Lower lobe of right lung (tissue), 2 donors: ENCODE measurements at regions not wholly inside any gene's neighbourhood (a gene's known extent, or its start where the extent isn't known, plus 50 kb on each side); places are given as distances from the start of the nearest gene placed in this dataset.

Experiments
- ATAC-seq, 2 donors: fragments of 200-7000 bp; cut with Tn5 transposase; one replicate each; pipeline ENCODE4 v1.9.1; 2020 to 2022; ENCODE audit warnings: mild to moderate bottlenecking in 2 of 2, moderate library complexity in 2 of 2
- DNase-seq: peaks from one replicate; pipeline ENCODE4 v3.0.0-alpha.2; 2020
- H3K27ac ChIP-seq: fragments of 200-600 bp; one replicate; pipeline ENCODE4 v1.8.0; 2022
- H3K27me3 ChIP-seq: fragments of 200-600 bp; one replicate; pipeline ENCODE4 v1.8.0; 2022; ENCODE audit warnings: low read depth
- H3K36me3 ChIP-seq: fragments of 200-600 bp; one replicate; pipeline ENCODE4 v1.8.0; 2022; ENCODE audit warnings: mild to moderate bottlenecking
- H3K4me1 ChIP-seq: fragments of 200-600 bp; one replicate; pipeline ENCODE4 v1.8.0; 2022
- H3K4me3 ChIP-seq: fragments of 200-600 bp; one replicate; pipeline ENCODE4 v1.8.0; 2022; ENCODE audit warnings: mild to moderate bottlenecking
- H3K9me3 ChIP-seq: fragments of 200-600 bp; one replicate; pipeline ENCODE4 v1.8.0; 2022
- intact Hi-C: fragments of 100-400 bp; cut with DNase I; formaldehyde crosslinking; loops from one replicate; pipeline ENCODE4 v1.11.0; 2022
- TF ChIP-seq, protein P1 (sequence below): fragments of 200-600 bp; IDR thresholded peaks from one replicate; pipeline ENCODE4 v1.8.0; 2022; ENCODE audit warnings: antibody characterized with exemption, mild to moderate bottlenecking
- donor health status: DM: no; HTN: yes; CAD: no; lungs with severe emphysema.

DNA sequence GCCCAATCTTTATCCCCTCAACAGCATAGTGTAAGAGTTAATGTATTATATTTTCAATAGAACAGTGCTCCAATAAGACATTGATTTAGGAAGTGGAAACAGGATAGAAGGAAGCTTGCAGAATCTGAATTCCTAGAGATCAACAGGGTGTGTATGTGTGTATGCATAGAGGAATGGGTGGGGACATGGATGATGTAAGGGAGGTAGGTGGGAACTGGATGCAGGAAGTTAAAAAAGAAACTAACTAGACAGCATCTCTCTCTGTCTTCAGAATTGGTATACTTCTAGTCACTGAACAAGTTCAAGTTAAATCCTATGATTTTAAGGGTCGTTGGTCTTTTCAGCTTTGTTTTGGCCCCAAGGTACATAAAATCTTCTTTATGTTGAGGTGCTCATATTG is 196.6 kb downstream of the PMAIP1 start:
- H3K4me3 ChIP-seq: no peak overlapping the region
- TF ChIP-seq, protein P1, sequence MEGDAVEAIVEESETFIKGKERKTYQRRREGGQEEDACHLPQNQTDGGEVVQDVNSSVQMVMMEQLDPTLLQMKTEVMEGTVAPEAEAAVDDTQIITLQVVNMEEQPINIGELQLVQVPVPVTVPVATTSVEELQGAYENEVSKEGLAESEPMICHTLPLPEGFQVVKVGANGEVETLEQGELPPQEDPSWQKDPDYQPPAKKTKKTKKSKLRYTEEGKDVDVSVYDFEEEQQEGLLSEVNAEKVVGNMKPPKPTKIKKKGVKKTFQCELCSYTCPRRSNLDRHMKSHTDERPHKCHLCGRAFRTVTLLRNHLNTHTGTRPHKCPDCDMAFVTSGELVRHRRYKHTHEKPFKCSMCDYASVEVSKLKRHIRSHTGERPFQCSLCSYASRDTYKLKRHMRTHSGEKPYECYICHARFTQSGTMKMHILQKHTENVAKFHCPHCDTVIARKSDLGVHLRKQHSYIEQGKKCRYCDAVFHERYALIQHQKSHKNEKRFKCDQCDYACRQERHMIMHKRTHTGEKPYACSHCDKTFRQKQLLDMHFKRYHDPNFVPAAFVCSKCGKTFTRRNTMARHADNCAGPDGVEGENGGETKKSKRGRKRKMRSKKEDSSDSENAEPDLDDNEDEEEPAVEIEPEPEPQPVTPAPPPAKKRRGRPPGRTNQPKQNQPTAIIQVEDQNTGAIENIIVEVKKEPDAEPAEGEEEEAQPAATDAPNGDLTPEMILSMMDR: no peak
- no peaks in the 10 kb centered on the region for H3K36me3 ChIP-seq
- no peaks in the 10 kb centered on the region for H3K27me3 ChIP-seq
- intact Hi-C loops: no loop called here
- H3K9me3 ChIP-seq: no peaks in the 10 kb centered on the region
- H3K27ac ChIP-seq: no peak overlapping the region
- DNase-seq: no peak
- no peak for ATAC-seq
- H3K4me1 ChIP-seq: no peaks in the 10 kb centered on the region

DNA sequence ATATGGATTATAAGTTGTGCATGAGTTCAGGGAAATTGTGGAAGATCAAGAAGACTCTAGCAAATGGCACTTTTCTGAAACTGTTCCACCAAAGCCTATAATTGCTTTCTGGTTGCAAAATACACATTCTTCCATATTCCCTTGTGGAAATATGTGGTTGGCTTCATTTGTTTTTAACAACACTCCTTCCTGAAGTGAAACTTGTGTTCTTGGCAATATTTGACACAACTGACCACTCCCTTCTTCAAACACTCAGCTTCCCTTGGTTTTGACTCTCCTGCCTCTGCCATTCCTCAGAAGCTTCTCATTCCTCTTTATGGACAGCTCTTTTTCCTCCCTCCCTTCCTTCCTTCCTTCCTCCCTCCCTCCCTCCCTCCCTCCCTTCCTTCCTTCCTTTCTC is 192.3 kb downstream of the PMAIP1 start:
- DNase-seq (no peak), ATAC-seq (peak in 1 of 2 donors; percentile 34)

DNA sequence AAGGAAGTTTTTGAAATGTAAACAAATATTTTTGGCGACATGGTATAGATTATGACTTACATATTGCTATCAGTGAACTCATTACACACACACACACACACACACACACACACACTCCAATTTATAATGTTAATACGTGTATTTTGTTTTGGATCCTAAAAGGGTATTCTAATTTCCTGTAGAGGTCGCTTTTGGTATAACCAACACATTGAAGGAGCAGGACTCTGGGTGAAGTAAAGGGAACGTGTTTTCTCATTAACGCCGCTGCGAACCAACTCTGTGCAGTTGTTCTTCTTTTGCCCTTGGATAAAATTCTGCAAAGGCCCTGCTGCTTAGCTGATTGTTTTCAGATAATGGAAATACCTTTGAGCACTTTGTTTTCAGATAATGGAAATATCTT is 190.4 kb downstream of the PMAIP1 start:
- no peaks in the 10 kb centered on the region for H3K9me3 ChIP-seq
- H3K27me3 ChIP-seq: no peaks in the 10 kb centered on the region
- TF ChIP-seq, protein P1: no peak
- DNase-seq: no peak
- H3K36me3 ChIP-seq: no peaks in the 10 kb centered on the region
- H3K27ac ChIP-seq: no peak overlapping the region
- no peak overlapping the region for H3K4me3 ChIP-seq
- no peaks in the 10 kb centered on the region for H3K4me1 ChIP-seq
- intact Hi-C loops: no loop called here
- ATAC-seq: peak in 1 of 2 donors; percentile 49

More for the DNA sequence above, 192.3 kb downstream of the PMAIP1 start:
- no peak overlapping the region for H3K4me3 ChIP-seq
- intact Hi-C loops: no loop called here
- H3K27ac ChIP-seq: no peak overlapping the region
- no peaks in the 10 kb centered on the region for H3K36me3 ChIP-seq
- H3K4me1 ChIP-seq: no peaks in the 10 kb centered on the region
- TF ChIP-seq, protein P1: no peak
- no peaks in the 10 kb centered on the region for H3K27me3 ChIP-seq
- no peaks in the 10 kb centered on the region for H3K9me3 ChIP-seq

DNA sequence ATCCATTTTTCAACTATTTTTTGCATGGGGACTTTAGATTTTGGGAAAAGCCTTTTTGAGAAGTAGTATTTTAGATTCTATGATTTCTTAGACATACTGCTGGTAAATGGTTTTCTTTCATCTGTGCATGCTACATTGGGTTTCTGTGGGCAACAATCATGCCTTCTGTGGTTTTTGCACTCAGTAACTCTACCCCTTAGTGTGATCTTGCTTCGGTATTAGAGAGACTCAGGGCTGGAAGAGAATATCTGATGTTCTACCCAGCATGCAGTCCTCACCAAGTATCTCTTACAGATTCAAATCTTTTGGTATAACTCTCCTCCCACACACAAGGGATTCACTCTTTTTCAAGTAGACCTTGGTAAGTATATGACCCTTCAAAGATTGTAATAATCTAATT is 183.0 kb downstream of the PMAIP1 start:
- intact Hi-C loops: no loop called here
- TF ChIP-seq, protein P1: no peak
- H3K27ac ChIP-seq: no peak overlapping the region
- H3K4me3 ChIP-seq: no peak overlapping the region
- H3K36me3 ChIP-seq: no peaks in the 10 kb centered on the region
- H3K9me3 ChIP-seq: no peaks in the 10 kb centered on the region
- ATAC-seq (no peak), DNase-seq (no peak)
- no peaks in the 10 kb centered on the region for H3K27me3 ChIP-seq
- H3K4me1 ChIP-seq: no peaks in the 10 kb centered on the region

DNA sequence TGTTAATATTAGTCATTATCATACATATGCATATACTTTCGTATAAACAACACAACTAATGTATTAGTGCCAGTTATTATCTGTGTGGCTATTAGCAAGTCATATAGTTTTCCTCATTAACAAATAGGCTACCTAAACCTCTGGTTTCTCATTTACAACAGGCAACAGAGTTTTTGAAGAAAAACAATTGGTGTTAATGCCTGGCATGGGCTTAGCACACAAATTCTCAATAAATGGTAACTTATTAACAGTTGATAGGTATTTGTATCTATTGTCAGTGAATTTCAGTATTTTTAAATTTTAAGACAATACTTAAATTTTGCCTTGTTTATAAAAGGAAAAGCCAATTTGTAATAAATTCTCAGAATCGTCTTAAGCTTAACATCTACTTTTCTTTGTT is 182.5 kb downstream of the PMAIP1 start:
- ATAC-seq: no peak
- no peaks in the 10 kb centered on the region for H3K27me3 ChIP-seq

More for the DNA sequence above, 182.5 kb downstream of the PMAIP1 start:
- TF ChIP-seq, protein P1: no peak
- Histone ChIP-seq H3K9me3 (no peaks in the 10 kb centered on the region), H3K27ac (no peak overlapping the region), H3K4me1 (no peaks in the 10 kb centered on the region), H3K4me3 (no peak overlapping the region), H3K36me3 (no peaks in the 10 kb centered on the region)
- no peak for DNase-seq
- intact Hi-C loops: no loop called here
